DOHH2 (cell line): ENCODE measurements at regions not wholly inside any gene's neighbourhood (a gene's known extent, or its start where the extent isn't known, plus 50 kb on each side); places are given as distances from the start of the nearest gene placed in this dataset.

Experiments used
- EZH2phosphoT487 ChIP-seq: fragments of 200-600 bp; sonication (generic); IDR thresholded peaks from 2 replicates; pipeline ENCODE4 v1.6.1; 2017; ENCODE audit warnings: borderline replicate concordance, mild to moderate bottlenecking, antibody characterized with exemption, low read length, moderate library complexity, mixed read lengths
- TF ChIP-seq, protein P1 (sequence below): fragments of 200-600 bp; sonication (generic); IDR thresholded peaks from one replicate; pipeline ENCODE4 v1.5.1; 2014; ENCODE audit warnings: antibody characterized with exemption, mild to moderate bottlenecking, low read depth, low read length; ENCODE audit not compliant: poor library complexity, severe bottlenecking

DNA sequence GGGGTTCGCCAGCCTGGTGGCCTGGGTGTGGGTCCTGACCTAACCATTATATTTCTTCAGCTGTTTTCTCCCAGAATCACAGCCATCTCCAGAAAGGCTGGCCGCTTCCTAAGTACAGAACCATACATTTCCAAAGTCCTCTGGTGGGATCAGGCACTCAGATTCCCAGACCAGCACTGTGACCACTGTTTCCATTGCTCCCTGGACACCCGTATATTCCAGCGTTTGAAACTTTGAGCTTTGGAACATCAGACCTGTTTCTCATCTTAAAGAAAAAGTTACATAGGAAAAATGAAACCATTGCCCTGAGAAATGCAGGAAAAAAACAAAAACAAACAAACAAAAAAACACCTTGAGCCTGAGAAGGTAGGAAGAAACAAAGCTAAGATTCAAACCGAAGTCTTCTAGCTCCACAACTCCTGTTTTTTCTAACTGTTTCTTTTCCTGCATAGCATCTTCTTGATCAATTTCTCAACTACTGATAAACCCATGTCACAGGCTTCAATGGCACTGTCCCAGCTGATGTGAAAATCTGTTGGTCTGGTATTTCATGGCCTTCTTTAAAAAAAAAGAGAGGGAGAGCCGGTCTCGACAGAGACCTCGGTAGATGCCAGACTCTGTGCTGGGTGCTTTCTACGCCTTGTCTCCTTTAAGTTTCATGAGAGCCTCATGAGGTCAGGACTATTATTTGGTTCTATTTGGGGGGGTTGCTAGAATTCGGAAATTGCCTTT, 221.3 kb downstream of the TOMM20 start:
- TF ChIP-seq EZH2phosphoT487, result no peak
- TF ChIP-seq, protein P1, sequence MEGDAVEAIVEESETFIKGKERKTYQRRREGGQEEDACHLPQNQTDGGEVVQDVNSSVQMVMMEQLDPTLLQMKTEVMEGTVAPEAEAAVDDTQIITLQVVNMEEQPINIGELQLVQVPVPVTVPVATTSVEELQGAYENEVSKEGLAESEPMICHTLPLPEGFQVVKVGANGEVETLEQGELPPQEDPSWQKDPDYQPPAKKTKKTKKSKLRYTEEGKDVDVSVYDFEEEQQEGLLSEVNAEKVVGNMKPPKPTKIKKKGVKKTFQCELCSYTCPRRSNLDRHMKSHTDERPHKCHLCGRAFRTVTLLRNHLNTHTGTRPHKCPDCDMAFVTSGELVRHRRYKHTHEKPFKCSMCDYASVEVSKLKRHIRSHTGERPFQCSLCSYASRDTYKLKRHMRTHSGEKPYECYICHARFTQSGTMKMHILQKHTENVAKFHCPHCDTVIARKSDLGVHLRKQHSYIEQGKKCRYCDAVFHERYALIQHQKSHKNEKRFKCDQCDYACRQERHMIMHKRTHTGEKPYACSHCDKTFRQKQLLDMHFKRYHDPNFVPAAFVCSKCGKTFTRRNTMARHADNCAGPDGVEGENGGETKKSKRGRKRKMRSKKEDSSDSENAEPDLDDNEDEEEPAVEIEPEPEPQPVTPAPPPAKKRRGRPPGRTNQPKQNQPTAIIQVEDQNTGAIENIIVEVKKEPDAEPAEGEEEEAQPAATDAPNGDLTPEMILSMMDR, result no peak
